HG02840 (cell line): ENCODE measurements at regions not wholly inside any gene's neighbourhood (a gene's known extent, or its start where the extent isn't known, plus 50 kb on each side); places are given as distances from the start of the nearest gene placed in this dataset.

Experiments used
- ATAC-seq: cut with Tn5 transposase; IDR thresholded peaks from one replicate; pipeline ENCODE4 v1.9.1; 2021; ENCODE audit warnings: mild to moderate bottlenecking, moderate library complexity, moderate number of reproducible peaks; ENCODE audit not compliant: unreplicated experiment, low FRiP score

- no peak for ATAC-seq
Measured at GRCh38 chr17:77505181-77505639, 364.4 kb downstream of the SEC14L1 start.

GRCh38 chr17:77506371-77506991 lies 365.7 kb downstream of the SEC14L1 start:
- ATAC-seq = no peak

DNA sequence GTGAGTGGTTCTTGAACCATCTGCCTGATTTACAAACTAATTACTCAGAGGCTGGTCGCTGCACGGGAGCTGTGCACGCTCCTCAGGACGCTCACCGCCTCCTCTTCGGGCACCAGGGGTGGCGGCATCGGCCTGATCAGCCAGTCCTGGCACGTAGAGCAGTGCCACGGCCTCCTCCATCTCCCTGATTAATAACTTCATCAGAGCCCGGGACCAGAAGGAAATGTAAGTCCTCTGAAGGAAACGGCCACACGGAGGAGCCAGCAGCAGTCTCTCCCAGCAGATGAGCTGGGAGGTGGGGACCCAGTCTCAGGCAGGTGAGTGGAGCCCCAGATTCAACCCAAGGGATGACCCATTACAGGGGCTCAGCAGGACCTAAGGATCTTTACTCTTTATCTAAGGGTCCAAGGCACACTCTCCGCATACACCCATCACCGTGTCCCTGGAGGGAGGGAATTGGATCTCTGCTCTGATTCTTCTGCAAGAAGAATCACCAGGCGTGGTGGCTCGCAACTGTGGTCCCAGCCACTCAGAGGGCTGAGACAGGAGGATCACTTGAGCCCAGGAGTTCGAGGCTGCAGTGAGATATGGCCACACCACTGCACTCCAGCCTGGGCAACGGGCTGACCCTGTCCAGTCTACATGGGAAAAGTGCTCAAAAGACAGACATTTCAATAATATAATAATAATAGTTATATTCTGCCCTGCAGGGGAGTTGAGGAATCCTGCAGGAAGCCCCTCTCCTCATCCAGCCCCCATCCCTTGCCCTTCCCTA lies 366.5 kb downstream of the SEC14L1 start:
- ATAC-seq = no peak

DNA sequence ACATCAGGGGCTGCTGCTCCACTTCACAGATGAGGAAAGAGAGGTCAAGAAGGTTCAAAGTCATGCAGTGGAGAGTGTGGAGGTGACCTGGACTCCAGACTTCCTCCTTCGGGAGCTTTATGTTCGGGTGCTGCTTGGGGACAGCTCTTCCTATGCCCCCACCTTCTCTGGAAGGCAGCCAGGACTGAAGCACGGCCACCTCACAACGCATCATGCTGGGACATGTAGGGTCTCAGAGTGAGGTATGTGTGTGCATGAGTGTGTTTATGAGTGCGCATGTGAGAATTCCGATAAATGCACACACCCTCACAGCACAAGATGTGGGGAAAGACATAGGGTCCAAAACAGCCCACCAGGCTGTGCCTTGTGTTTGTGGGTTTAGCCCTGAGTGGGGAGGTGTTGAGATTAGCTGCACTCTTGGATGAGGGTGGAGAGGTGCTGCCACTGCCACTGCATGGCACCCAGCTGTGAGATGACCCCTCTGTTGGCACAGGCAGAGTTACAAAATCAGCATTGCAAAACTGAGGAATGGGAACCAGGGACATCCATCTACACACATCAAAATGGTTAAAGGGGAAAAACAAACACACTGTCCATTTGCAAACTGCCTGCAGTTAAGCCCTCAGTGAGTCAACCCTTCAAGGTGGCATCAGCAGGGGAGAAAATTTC lies 367.4 kb downstream of the SEC14L1 start:
- ATAC-seq = no peak

DNA sequence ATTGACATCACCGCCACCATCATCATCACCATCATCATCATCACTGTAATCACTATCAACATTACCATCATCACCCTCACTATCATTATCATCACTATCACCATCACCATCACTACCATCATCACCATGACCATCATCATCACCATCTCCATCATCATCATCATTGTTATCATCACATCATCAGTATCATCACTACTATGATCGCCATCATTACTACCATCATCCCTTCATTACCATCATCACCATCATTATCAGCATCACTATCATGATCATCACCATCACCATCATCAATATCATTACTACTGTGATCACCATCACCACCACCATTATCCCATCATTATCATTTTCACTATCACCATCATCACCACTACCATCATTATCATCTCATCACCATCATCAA lies 368.3 kb downstream of the SEC14L1 start:
- no peak for ATAC-seq

GRCh38 chr17:77509599-77509998 lies 368.8 kb downstream of the SEC14L1 start:
- no peak for ATAC-seq

- no peak for ATAC-seq
Measured at GRCh38 chr17:77510133-77510796, 369.5 kb downstream of the SEC14L1 start.

- no peak for ATAC-seq
Measured at GRCh38 chr17:77511514-77512061, 370.8 kb downstream of the SEC14L1 start.

- no peak for ATAC-seq
Measured at GRCh38 chr17:77512062-77512946, 371.5 kb downstream of the SEC14L1 start.

- ATAC-seq = no peak
Measured at GRCh38 chr17:77513045-77513444, 372.3 kb downstream of the SEC14L1 start.

GRCh38 chr17:77515227-77515626 lies 374.5 kb downstream of the SEC14L1 start:
- no peak for ATAC-seq

DNA sequence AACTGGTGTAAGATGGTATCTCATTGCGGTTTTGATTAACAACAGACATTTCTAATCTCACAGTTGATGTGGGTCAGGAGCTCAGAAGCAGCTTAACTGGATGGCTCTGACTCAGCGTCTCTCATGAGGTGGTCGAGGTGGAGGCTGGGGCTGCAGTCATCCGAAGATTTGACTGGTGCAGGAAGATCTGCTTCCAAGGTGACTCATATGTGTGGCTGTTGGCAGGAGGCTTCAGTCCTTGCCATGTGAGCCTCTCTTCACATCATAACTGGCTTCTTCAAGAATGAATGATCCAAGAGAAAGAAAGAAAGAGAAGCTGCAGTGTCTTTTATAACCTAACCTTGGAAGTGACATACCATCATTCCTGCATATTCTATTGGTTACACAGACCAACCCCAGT lies 376.1 kb downstream of the SEC14L1 start:
- ATAC-seq = no peak

GRCh38 chr17:77521076-77521475 lies 380.3 kb downstream of the SEC14L1 start:
- no peak for ATAC-seq

GRCh38 chr17:77523540-77523939 lies 382.8 kb downstream of the SEC14L1 start:
- ATAC-seq = no peak

GRCh38 chr17:77526259-77526711 lies 385.5 kb downstream of the SEC14L1 start:
- no peak for ATAC-seq

GRCh38 chr17:77526728-77527350 lies 386.1 kb downstream of the SEC14L1 start:
- ATAC-seq = no peak

- ATAC-seq = no peak
Measured at GRCh38 chr17:77527409-77527808, 386.6 kb downstream of the SEC14L1 start.

- no peak for ATAC-seq
Measured at GRCh38 chr17:77527836-77528505, 387.2 kb downstream of the SEC14L1 start.
